ENCODE measurements at regions not wholly inside any gene's neighbourhood (a gene's known extent, or its start where the extent isn't known, plus 50 kb on each side); places are given as distances from the start of the nearest gene placed in this dataset.

- no peak overlapping the region for H3K4me3 ChIP-seq (ENCODE audit: low read depth, low read length)
- TF ChIP-seq POLR2A (IDR thresholded peaks at IDR 0.05; ENCODE audit: extremely low read depth, insufficient read length) (no peak), CTCF (IDR thresholded peaks at IDR 0.05; ENCODE audit: low read depth, low read length) (no peak), MYC (IDR thresholded peaks at IDR 0.05; ENCODE audit: low read depth, low read length) (no peak), MAX (IDR thresholded peaks at IDR 0.05; ENCODE audit: low read depth, low read length) (no peak)
- DNase-seq (ENCODE audit: low read depth): no peak
Measured at GRCh38 chr3:150116196-150116595, 145.5 kb upstream of the PFN2 start.

- no peak for DNase-seq (ENCODE audit: low read depth)
- TF ChIP-seq CTCF (IDR thresholded peaks at IDR 0.05; ENCODE audit: low read depth, low read length) (no peak), MYC (IDR thresholded peaks at IDR 0.05; ENCODE audit: low read depth, low read length) (no peak), MAX (IDR thresholded peaks at IDR 0.05; ENCODE audit: low read depth, low read length) (no peak), POLR2A (IDR thresholded peaks at IDR 0.05; ENCODE audit: extremely low read depth, insufficient read length) (no peak)
Measured at GRCh38 chr3:150114873-150115540, 144.3 kb upstream of the PFN2 start.

GRCh38 chr3:150114273-150114672, 143.6 kb upstream of the PFN2 start:
- H3K4me3 ChIP-seq (ENCODE audit: low read depth, low read length): no peak overlapping the region

More at GRCh38 chr3:150114873-150115540, 144.3 kb upstream of the PFN2 start:
- no peak overlapping the region for H3K4me3 ChIP-seq (ENCODE audit: low read depth, low read length)

GRCh38 chr3:150110097-150110496, 139.4 kb upstream of the PFN2 start:
- no peak for DNase-seq (ENCODE audit: low read depth)
- TF ChIP-seq MAX (IDR thresholded peaks at IDR 0.05; ENCODE audit: low read depth, low read length) (no peak), MYC (IDR thresholded peaks at IDR 0.05; ENCODE audit: low read depth, low read length) (no peak), POLR2A (IDR thresholded peaks at IDR 0.05; ENCODE audit: extremely low read depth, insufficient read length) (no peak), CTCF (IDR thresholded peaks at IDR 0.05; ENCODE audit: low read depth, low read length) (no peak)
- no peak overlapping the region for H3K4me3 ChIP-seq (ENCODE audit: low read depth, low read length)

More at GRCh38 chr3:150114273-150114672, 143.6 kb upstream of the PFN2 start:
- DNase-seq (ENCODE audit: low read depth): no peak
- TF ChIP-seq CTCF (IDR thresholded peaks at IDR 0.05; ENCODE audit: low read depth, low read length) (no peak), MAX (IDR thresholded peaks at IDR 0.05; ENCODE audit: low read depth, low read length) (no peak), MYC (IDR thresholded peaks at IDR 0.05; ENCODE audit: low read depth, low read length) (no peak), POLR2A (IDR thresholded peaks at IDR 0.05; ENCODE audit: extremely low read depth, insufficient read length) (no peak)

GRCh38 chr3:150107429-150108175, 136.9 kb upstream of the PFN2 start:
- TF ChIP-seq CTCF (IDR thresholded peaks at IDR 0.05; ENCODE audit: low read depth, low read length): no peak
- TF ChIP-seq MYC (IDR thresholded peaks at IDR 0.05; ENCODE audit: low read depth, low read length): no peak
- TF ChIP-seq MAX (IDR thresholded peaks at IDR 0.05; ENCODE audit: low read depth, low read length): no peak
- no peak for TF ChIP-seq POLR2A (IDR thresholded peaks at IDR 0.05; ENCODE audit: extremely low read depth, insufficient read length)
- no peak for DNase-seq (ENCODE audit: low read depth)
- no peak overlapping the region for H3K4me3 ChIP-seq (ENCODE audit: low read depth, low read length)

Measured in NB4 (cell line).